Memory B cell (primary cell): ENCODE measurements at regions not wholly inside any gene's neighbourhood (a gene's known extent, or its start where the extent isn't known, plus 50 kb on each side); places are given as distances from the start of the nearest gene placed in this dataset.

Source experiments
- ATAC-seq: fragments of 150-1000 bp; cut with Tn5 transposase; 2 replicates; pipeline ENCODE4 v1.10.0; 2021; ENCODE audit warnings: low read depth, mild to moderate bottlenecking, moderate library complexity
- DNase-seq, 2 donors: peaks; one replicate each; pipeline ENCODE4 v3.0.0; 2022; ENCODE audit warnings: low spot score in 2 of 2
- H3K27ac Mint-ChIP-seq: one replicate; pipeline ENCODE4 v1.8.0; 2022; ENCODE audit warnings: mild to moderate bottlenecking, moderate library complexity, mixed read lengths
- H3K27me3 Mint-ChIP-seq: one replicate; pipeline ENCODE4 v1.8.0; 2022; ENCODE audit warnings: mixed read lengths
- H3K36me3 Mint-ChIP-seq: one replicate; pipeline ENCODE4 v1.8.0; 2022; ENCODE audit warnings: mild to moderate bottlenecking, mixed read lengths
- H3K4me1 Mint-ChIP-seq: one replicate; pipeline ENCODE4 v1.8.0; 2022; ENCODE audit warnings: mixed read lengths
- H3K4me3 Mint-ChIP-seq: one replicate; pipeline ENCODE4 v1.8.0; 2022; ENCODE audit warnings: mild to moderate bottlenecking, moderate library complexity, mixed read lengths
- H3K9me3 Mint-ChIP-seq: one replicate; pipeline ENCODE4 v1.8.0; 2022; ENCODE audit warnings: mixed read lengths

DNA sequence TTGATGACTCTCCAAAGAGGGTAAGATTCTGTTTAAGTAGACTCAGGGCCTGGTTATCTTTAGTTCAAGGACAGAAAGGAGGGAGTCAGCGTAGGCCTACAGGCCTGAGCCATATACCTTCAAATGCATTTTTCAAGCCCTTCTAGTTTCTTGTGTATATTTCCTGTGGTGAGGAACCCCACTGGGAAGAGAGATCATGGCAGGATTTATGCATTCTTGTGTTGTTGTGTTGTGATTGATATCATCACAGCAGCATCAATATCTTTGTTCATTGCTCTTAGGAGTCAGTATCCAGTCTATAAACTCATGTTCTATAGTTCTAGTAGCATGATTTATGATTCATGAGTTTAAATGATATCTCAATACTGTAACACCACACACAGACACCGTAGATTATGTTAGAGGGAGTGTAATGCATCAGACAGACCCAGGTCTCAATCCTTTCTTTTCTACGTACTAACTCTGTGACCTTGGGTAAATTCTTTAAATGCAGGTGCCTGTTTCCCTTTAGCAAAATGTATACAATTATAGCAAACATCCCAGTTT, 427.5 kb downstream of the PDCD6IP start:
- peaks cover 16% of the 10 kb centered on the region for H3K4me1 Mint-ChIP-seq

DNA sequence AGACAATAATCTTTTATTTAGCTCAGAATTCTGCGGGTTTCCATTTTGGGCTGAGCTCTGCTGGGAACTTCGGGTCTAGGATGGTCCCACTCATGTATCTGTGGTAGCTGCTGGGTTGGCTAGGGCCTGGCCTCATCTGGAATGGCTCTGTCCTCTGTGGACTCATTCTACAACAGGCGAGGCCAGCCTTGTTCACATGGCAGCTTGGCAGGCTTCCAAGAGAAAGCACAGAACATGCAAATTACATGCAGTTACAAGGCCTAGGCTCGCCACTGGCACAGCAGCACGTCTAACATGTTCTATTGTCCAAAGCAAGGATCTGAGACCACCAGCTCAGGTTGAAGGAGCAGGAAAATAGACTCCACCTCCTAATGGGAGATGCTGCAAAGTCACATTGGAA, 431.4 kb downstream of the PDCD6IP start:
- Mint-ChIP-seq H3K36me3 (no peaks in the 10 kb centered on the region), H3K27me3 (no peaks in the 10 kb centered on the region), H3K4me3 (no peak overlapping the region), H3K27ac (no peak overlapping the region), H3K9me3 (no peaks in the 10 kb centered on the region), H3K4me1 (peaks cover 8% of the 10 kb centered on the region)
- no peak for ATAC-seq
- no peak for DNase-seq

More for the DNA sequence above, 427.5 kb downstream of the PDCD6IP start:
- Mint-ChIP-seq H3K9me3 (no peaks in the 10 kb centered on the region), H3K27me3 (no peaks in the 10 kb centered on the region), H3K36me3 (peaks cover 5% of the 10 kb centered on the region), H3K4me3 (no peak overlapping the region), H3K27ac (peak overlapping the region; percentile 7)
- ATAC-seq: no peak
- DNase-seq: no peak

DNA sequence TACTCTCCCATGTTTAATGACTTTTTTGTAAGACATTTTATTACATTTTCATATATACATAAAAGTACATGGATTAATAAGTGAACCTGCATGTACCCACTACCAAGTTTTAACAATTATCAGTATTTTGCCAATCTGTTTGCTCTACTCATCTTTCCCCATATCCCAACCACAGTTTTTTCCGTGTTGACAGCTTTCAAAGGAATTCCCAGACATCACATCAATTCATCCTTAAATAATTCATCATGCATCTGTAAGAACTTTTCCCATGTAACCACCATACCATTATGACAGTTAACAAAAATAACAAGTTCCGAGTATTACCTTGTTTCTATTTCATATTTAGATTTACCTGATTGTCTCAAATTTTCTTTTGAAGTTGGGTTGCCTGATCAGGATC, 436.7 kb downstream of the PDCD6IP start:
- no peak for ATAC-seq
- Mint-ChIP-seq H3K27ac (no peak overlapping the region), H3K27me3 (no peaks in the 10 kb centered on the region), H3K4me3 (no peak overlapping the region), H3K4me1 (peaks cover 2% of the 10 kb centered on the region), H3K9me3 (no peaks in the 10 kb centered on the region), H3K36me3 (peaks cover 2% of the 10 kb centered on the region)
- no peak for DNase-seq

DNA sequence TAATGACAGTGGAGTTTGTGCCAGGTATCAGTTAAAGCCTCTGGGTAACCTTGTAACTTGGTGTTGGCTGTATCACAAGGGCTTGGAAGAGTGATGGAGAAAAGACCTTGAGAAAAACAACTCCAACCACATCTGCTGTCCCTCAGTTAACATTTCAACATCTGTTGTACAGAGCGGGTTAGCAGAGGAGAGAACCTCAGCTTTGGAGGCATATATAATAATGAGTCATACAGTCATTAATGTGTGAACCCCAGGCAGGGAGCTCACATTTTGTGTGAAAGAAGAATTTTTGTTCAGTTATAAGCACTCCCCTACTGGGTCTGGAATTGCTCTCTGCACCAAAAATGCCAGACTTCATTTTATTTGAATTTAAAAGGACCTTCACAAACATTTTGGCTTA, 439.5 kb downstream of the PDCD6IP start:
- Mint-ChIP-seq H3K36me3 (peaks cover 2% of the 10 kb centered on the region), H3K27ac (no peak overlapping the region), H3K27me3 (no peaks in the 10 kb centered on the region), H3K9me3 (no peaks in the 10 kb centered on the region), H3K4me1 (no peaks in the 10 kb centered on the region), H3K4me3 (no peak overlapping the region)
- no peak for ATAC-seq
- no peak for DNase-seq

DNA sequence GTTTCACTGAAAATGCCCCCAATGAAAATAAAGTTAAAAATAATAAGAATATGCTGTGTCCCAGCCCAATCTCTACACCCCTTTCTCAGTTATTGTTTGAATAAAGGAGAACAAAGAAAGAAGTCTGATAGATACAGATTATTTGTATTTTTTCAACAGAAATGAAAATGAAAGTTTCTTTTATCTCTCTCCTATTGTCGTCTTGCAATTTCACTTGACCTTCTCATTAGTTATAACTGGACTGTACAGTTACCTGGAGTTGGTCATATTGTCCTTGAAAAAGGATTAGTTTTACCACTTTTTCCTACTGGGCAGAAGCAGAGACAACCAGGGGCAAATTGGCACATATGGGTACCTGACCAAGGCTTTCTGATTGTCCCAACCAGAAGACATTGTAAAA, 440.0 kb downstream of the PDCD6IP start:
- no peak for ATAC-seq
- Mint-ChIP-seq H3K27ac (no peak overlapping the region), H3K4me3 (no peak overlapping the region), H3K27me3 (no peaks in the 10 kb centered on the region), H3K4me1 (no peaks in the 10 kb centered on the region), H3K9me3 (no peaks in the 10 kb centered on the region), H3K36me3 (peaks cover 2% of the 10 kb centered on the region)
- no peak for DNase-seq

- DNase-seq (no peak), ATAC-seq (no peak)
- no peaks in the 10 kb centered on the region for H3K4me1 Mint-ChIP-seq
- peaks cover 2% of the 10 kb centered on the region for H3K36me3 Mint-ChIP-seq
- H3K9me3 Mint-ChIP-seq: no peaks in the 10 kb centered on the region
- no peak overlapping the region for H3K27ac Mint-ChIP-seq
- no peaks in the 10 kb centered on the region for H3K27me3 Mint-ChIP-seq
- no peak overlapping the region for H3K4me3 Mint-ChIP-seq
Measured at GRCh38 chr3:34239287-34239686, 440.9 kb downstream of the PDCD6IP start.

GRCh38 chr3:34239875-34240274, 441.4 kb downstream of the PDCD6IP start:
- H3K4me1 Mint-ChIP-seq: no peaks in the 10 kb centered on the region
- peaks cover 4% of the 10 kb centered on the region for H3K36me3 Mint-ChIP-seq

GRCh38 chr3:34247401-34247800, 449.0 kb downstream of the PDCD6IP start:
- Mint-ChIP-seq H3K9me3 (peaks cover 3% of the 10 kb centered on the region), H3K27me3 (no peaks in the 10 kb centered on the region), H3K4me3 (no peak overlapping the region), H3K36me3 (peaks cover 6% of the 10 kb centered on the region), H3K4me1 (peaks cover 6% of the 10 kb centered on the region), H3K27ac (no peak overlapping the region)
- no peak for DNase-seq
- no peak for ATAC-seq

More at GRCh38 chr3:34239875-34240274, 441.4 kb downstream of the PDCD6IP start:
- no peaks in the 10 kb centered on the region for H3K9me3 Mint-ChIP-seq
- no peak for ATAC-seq
- no peak overlapping the region for H3K27ac Mint-ChIP-seq
- no peak for DNase-seq
- H3K4me3 Mint-ChIP-seq: no peak overlapping the region
- H3K27me3 Mint-ChIP-seq: no peaks in the 10 kb centered on the region

GRCh38 chr3:34248352-34248751, 449.9 kb downstream of the PDCD6IP start:
- Mint-ChIP-seq H3K27me3 (no peaks in the 10 kb centered on the region), H3K9me3 (peaks cover 3% of the 10 kb centered on the region), H3K4me1 (peaks cover 6% of the 10 kb centered on the region), H3K4me3 (peak overlapping the region; percentile 50), H3K27ac (peak overlapping the region; percentile 22), H3K36me3 (peaks cover 6% of the 10 kb centered on the region)
- peak; percentile 65 for ATAC-seq
- no peak for DNase-seq

GRCh38 chr3:34254285-34254684, 455.9 kb downstream of the PDCD6IP start:
- H3K9me3 Mint-ChIP-seq: no peaks in the 10 kb centered on the region
- no peak overlapping the region for H3K27ac Mint-ChIP-seq
- no peak for DNase-seq
- H3K4me3 Mint-ChIP-seq: no peak overlapping the region
- H3K27me3 Mint-ChIP-seq: peaks cover 3% of the 10 kb centered on the region
- no peaks in the 10 kb centered on the region for H3K36me3 Mint-ChIP-seq
- ATAC-seq: no peak
- H3K4me1 Mint-ChIP-seq: peaks cover 3% of the 10 kb centered on the region

- H3K4me1 Mint-ChIP-seq: peaks cover 5% of the 10 kb centered on the region
- DNase-seq: no peak
- H3K4me3 Mint-ChIP-seq: no peak overlapping the region
- H3K36me3 Mint-ChIP-seq: no peaks in the 10 kb centered on the region
- H3K27me3 Mint-ChIP-seq: peaks cover 5% of the 10 kb centered on the region
- no peaks in the 10 kb centered on the region for H3K9me3 Mint-ChIP-seq
- ATAC-seq: no peak
- no peak overlapping the region for H3K27ac Mint-ChIP-seq
Measured at GRCh38 chr3:34256021-34256420, 457.6 kb downstream of the PDCD6IP start.

DNA sequence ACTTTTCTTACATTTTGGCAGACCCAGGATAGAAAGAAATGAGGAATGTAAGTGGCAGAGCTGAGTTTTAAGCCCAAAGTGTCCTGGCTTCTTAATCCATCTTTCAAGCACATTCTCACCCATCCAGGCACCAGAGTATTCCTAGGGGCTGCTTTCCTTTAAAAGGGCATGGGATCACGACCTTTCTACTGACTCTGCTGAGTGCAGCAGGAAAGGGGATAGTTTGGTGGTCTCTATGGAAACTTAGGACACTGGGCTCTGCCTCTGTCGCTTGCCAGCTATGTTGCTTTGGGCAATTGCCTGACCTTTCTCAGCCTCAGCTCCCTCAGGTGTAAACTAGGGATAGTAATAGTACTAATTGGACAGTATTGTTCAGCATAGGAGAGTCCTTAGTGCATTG, 458.4 kb downstream of the PDCD6IP start:
- Mint-ChIP-seq H3K36me3 (no peaks in the 10 kb centered on the region), H3K4me3 (no peak overlapping the region), H3K9me3 (no peaks in the 10 kb centered on the region), H3K27me3 (peaks cover 6% of the 10 kb centered on the region), H3K4me1 (peaks cover 5% of the 10 kb centered on the region), H3K27ac (no peak overlapping the region)
- no peak for DNase-seq
- no peak for ATAC-seq

- no peak overlapping the region for H3K4me3 Mint-ChIP-seq
- H3K4me1 Mint-ChIP-seq: peaks cover 9% of the 10 kb centered on the region
- ATAC-seq: no peak
- H3K27me3 Mint-ChIP-seq: peaks cover 6% of the 10 kb centered on the region
- no peaks in the 10 kb centered on the region for H3K36me3 Mint-ChIP-seq
- H3K9me3 Mint-ChIP-seq: no peaks in the 10 kb centered on the region
- no peak overlapping the region for H3K27ac Mint-ChIP-seq
- no peak for DNase-seq
Measured at GRCh38 chr3:34258271-34258998, 460.0 kb downstream of the PDCD6IP start.

DNA sequence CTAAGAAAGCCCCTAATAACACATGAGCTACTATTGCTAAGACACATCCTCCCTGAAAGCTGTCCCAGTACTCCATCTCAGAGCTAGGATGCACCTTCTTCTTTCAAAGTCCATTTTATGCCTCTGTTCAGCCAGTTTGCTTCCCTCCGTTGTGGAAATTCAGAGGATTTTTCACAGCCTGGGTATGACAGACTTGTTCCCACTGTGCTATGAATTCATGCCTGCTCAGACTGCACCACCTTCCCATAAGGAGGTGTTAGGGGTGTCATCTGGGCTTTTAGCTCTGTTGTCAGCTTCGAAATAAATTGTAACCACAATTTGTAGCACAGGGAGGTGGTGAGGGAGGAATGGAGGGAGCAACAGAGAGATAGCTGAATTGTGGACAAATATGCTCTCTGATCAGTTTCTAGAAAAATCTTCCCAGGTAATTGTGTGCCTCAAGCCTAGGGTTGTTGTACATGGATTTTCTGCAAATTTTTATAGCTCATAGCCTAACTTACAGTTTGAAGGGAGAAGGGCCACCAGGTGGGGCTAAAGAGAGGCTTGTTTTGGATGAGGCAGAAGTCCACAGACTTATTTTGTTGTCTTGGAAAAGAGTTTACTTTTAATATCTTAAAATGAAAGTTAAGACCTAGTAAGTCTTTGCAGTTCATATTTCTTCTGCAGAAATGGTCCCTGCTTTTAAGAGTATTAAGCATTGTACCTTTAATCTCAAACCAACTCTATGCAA, 462.0 kb downstream of the PDCD6IP start:
- DNase-seq: peak in 1 of 2 donors; percentile 25
- no peak overlapping the region for H3K4me3 Mint-ChIP-seq
- H3K27me3 Mint-ChIP-seq: peaks cover 6% of the 10 kb centered on the region
- H3K9me3 Mint-ChIP-seq: no peaks in the 10 kb centered on the region
- H3K4me1 Mint-ChIP-seq: peaks cover 9% of the 10 kb centered on the region
- H3K36me3 Mint-ChIP-seq: peaks cover under 1% of the 10 kb centered on the region
- ATAC-seq: peak; percentile 34
- H3K27ac Mint-ChIP-seq: peak overlapping the region; percentile 26
